Mucosa of rectum (tissue), 2 donors: ENCODE measurements at regions not wholly inside any gene's neighbourhood (a gene's known extent, or its start where the extent isn't known, plus 50 kb on each side); places are given as distances from the start of the nearest gene placed in this dataset.

Source experiments
- H3K27ac ChIP-seq, 2 donors: one replicate each; pipeline ENCODE4 v1.7.0; 2013; ENCODE audit warnings: inconsistent platforms in 2 of 2, low read depth in 2 of 2, low read length in 2 of 2
- H3K27me3 ChIP-seq, 2 donors: one replicate each; pipeline ENCODE4 v1.7.0; 2013; ENCODE audit warnings: low read length in 2 of 2; ENCODE audit not compliant: control insufficient read depth in 2 of 2, insufficient read depth in 2 of 2
- H3K36me3 ChIP-seq, 2 donors: one replicate each; pipeline ENCODE4 v1.7.0; 2013; ENCODE audit warnings: low read length in 2 of 2; ENCODE audit not compliant: control insufficient read depth in 2 of 2, insufficient read depth in 2 of 2
- H3K4me1 ChIP-seq, 2 donors: one replicate each; pipeline ENCODE4 v1.7.0; 2013; ENCODE audit warnings: low read length in 2 of 2, mild to moderate bottlenecking in 1 of 2; ENCODE audit not compliant: control insufficient read depth in 2 of 2, insufficient read depth in 2 of 2
- H3K4me3 ChIP-seq, 2 donors: one replicate each; pipeline ENCODE4 v1.7.0; 2013; ENCODE audit warnings: low read length in 2 of 2
- H3K9ac ChIP-seq, 2 donors: one replicate each; pipeline ENCODE4 v1.7.0; 2013; ENCODE audit warnings: low read length in 2 of 2, low read depth in 1 of 2, mild to moderate bottlenecking in 1 of 2
- H3K9me3 ChIP-seq, 2 donors: one replicate each; pipeline ENCODE4 v1.7.0; 2013; ENCODE audit warnings: low read length in 2 of 2; ENCODE audit not compliant: control insufficient read depth in 2 of 2
- donor health status: healthy.
- donor health status: Normal muscosa, but diverticular disease.

GRCh38 chr2:239466061-239466754, 65.4 kb upstream of the HDAC4 start:
- no peak overlapping the region for H3K4me3 ChIP-seq
- no peaks in the 10 kb centered on the region for H3K4me1 ChIP-seq
- no peaks in the 10 kb centered on the region for H3K36me3 ChIP-seq
- H3K9ac ChIP-seq, result no peak overlapping the region
- H3K27ac ChIP-seq, result peak overlapping the region; percentile 23 to 39
- no peaks in the 10 kb centered on the region for H3K9me3 ChIP-seq
- no peaks in the 10 kb centered on the region for H3K27me3 ChIP-seq

GRCh38 chr2:239465017-239466001, 64.5 kb upstream of the HDAC4 start:
- H3K9me3 ChIP-seq, result no peaks in the 10 kb centered on the region
- H3K27me3 ChIP-seq, result no peaks in the 10 kb centered on the region
- no peaks in the 10 kb centered on the region for H3K36me3 ChIP-seq
- H3K4me1 ChIP-seq, result no peaks in the 10 kb centered on the region
- H3K4me3 ChIP-seq, result no peak overlapping the region
- H3K9ac ChIP-seq, result no peak overlapping the region
- peak overlapping the region; percentile 39 to 43 for H3K27ac ChIP-seq

DNA sequence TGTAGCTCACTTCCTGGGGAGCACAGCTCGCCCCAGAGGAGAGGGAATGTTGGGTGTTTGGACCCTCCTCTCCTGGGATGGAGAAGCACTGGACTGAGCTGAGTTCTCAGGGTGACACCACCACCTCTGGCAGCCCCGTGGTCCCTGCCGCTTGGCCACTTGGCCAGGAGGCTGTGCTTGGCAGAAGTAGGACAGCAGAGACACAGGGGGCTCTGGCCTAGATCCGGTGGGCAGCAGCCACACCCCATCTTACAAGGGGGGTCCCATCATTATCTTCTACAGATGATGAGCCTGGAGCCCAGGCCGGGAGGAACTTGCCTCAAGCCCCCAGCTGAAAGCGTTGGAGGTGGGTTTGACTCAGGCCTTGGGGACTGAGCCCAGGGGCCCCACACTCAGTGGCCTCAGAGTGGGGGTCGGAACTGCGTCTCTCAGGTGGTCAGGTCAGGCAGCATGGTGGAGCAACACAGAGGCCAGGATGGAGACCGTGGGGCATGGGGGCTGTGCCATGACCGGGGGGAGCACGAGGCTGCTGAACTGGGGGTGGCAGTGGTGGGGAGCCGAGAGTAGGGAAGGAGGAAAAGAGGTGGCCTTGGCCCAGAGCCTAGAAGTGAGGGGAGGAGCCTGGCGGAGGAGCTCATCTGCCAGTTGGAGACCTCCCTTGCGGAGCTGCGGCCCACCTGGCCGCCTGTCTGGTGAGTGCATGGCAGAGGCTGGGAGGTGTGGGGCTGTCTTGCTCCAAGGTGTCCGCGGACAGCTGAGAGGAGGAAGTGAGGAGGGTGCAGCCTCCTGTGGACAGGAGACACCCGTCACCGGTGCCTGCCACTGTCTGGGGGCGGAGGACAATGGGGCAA, 63.6 kb upstream of the HDAC4 start:
- H3K27me3 ChIP-seq, result peaks cover 0 to 6% of the 10 kb centered on the region in 2 donors
- H3K36me3 ChIP-seq, result no peaks in the 10 kb centered on the region
- H3K27ac ChIP-seq, result peak overlapping the region in 1 of 2 donors; percentile 28
- no peaks in the 10 kb centered on the region for H3K9me3 ChIP-seq
- H3K9ac ChIP-seq, result no peak overlapping the region
- no peak overlapping the region for H3K4me3 ChIP-seq
- no peaks in the 10 kb centered on the region for H3K4me1 ChIP-seq

DNA sequence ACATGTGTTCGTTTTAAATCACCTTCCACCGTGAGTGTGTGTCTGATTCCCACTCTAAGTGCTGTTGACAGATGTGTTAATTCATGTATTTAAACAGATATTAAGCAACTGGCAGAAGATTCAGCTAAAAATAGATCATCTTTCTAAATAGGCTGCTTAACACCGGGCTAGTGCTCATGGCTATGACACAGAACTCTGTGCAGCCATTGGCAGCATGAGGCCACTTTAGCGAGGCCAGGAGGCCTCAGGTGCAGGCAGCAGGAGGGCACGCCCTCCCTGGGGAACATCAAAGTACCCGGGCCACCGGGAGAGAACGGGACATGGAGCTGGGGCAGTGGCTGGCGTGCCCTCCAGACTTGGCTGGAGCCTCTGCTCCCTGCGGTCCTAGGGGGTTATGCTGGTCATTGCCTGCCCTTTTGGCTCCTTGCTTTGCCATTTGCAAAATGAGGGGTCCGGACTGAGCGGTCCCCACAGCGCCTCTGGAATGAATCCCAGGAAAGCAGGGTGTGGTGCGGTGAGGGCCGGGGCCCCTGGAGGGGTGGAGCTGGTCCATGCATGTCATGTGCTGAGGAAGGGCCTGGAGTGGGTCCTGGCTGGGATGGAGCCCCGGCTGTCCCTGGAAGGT, 62.8 kb upstream of the HDAC4 start:
- H3K27me3 ChIP-seq, result peaks cover 0 to 6% of the 10 kb centered on the region in 2 donors
- no peaks in the 10 kb centered on the region for H3K4me1 ChIP-seq
- H3K27ac ChIP-seq, result no peak overlapping the region
- H3K36me3 ChIP-seq, result no peaks in the 10 kb centered on the region
- no peaks in the 10 kb centered on the region for H3K9me3 ChIP-seq
- H3K9ac ChIP-seq, result no peak overlapping the region
- no peak overlapping the region for H3K4me3 ChIP-seq

DNA sequence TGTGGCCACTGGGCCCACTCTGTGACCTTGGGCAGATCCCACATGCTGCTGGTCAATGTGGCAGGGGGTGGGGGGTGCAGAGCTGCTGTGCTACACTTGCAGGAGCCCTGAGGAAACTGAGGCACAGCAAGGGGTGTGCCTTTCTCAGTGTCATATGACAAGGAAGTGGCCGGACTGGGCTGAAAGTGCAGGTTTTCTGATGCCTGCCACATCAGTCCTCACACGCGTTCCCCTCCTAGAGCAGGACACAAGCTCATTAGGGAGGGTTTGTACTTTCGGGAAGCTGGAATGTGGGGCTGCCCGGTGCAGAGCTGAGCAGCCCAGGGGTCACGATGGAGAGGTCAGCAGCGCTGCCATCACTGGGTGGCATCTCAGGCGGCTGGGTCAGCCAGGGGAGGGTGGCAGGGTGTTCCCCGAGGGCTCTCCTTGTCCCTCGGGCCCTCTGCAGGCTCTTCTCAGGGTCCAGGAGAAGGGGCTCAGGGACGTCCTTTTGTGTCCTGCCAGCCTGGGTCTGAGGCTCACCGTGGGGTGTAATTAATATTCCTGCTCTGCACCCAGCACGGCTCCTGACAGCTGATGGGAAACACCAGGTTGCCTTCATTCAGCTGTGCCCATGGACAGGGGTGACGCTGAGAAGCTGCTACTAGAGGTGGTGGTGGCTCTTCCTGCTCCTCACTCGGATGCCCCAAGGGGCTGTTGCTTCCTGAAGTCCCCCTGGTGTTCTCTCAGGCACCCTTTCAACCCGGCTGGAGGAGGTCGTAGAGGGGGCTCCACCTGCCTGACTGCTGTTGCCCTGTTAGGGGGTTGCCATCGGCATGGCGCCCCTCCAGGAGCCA, 62.1 kb upstream of the HDAC4 start:
- no peak overlapping the region for H3K4me3 ChIP-seq
- no peaks in the 10 kb centered on the region for H3K9me3 ChIP-seq
- H3K27ac ChIP-seq, result no peak overlapping the region
- no peaks in the 10 kb centered on the region for H3K4me1 ChIP-seq
- H3K9ac ChIP-seq, result no peak overlapping the region
- H3K27me3 ChIP-seq, result peaks cover 0 to 6% of the 10 kb centered on the region in 2 donors
- H3K36me3 ChIP-seq, result no peaks in the 10 kb centered on the region

DNA sequence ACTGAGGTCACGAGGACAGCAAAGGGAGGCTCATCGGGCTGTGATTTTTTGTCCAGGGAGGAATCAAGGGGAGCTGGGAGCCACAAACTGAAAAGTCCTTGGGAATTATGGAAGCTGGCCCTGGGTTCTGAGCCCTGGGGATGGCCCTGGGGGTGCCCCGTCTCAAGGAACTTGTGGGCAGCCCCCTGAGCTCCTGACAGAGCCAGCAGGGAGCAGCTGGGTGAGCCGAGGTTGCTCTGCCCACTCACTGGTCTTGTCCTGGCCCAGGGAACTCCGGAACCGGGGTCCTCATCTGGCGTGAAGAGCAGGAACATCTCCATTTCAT, 61.3 kb upstream of the HDAC4 start:
- H3K36me3 ChIP-seq, result no peaks in the 10 kb centered on the region
- no peak overlapping the region for H3K9ac ChIP-seq
- peaks cover 0 to 8% of the 10 kb centered on the region in 2 donors for H3K27me3 ChIP-seq
- no peak overlapping the region for H3K27ac ChIP-seq
- no peaks in the 10 kb centered on the region for H3K4me1 ChIP-seq
- H3K4me3 ChIP-seq, result no peak overlapping the region
- no peaks in the 10 kb centered on the region for H3K9me3 ChIP-seq

DNA sequence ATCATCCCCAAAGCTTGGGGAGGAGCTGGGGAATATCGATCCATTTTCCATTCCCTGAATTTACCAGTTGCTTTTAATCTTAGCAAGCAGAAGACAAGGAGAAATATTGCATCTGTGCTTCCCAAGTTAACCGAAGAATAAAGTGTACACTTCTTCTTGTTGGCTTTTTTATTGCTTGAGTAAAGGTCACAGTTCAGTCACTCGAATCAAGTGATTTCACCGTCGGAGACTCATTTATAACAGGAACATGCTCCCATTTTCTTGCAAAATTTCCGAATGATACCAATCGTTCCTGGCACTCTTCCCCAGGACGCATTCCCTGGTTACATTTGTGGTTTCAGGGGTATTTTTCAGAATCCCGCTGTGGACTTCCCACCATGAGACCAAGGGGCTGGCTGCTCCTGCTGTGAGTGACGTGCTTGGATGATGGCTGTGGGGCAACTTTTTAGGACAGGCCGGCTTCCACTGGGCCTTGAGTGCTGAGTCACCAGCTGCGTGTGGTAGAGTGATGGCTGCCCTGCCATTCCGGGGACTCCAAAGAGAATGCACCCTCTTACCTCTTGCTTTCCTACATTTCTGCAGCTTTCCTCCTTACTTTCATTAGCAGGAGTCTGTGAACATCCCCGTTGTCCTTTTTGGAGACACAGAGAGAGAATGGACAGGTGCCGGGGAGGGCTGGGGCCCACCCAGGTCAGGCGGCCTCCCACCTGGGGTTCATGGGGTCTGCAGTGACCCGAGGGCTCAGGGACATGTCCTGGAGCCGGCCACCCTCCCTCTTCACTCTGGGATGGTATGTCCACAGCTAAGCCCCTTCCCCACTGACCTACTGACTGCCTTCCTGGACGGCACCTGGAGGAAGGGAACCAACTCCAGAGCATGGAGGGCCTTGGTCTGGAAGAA, 60.7 kb upstream of the HDAC4 start:
- H3K36me3 ChIP-seq, result no peaks in the 10 kb centered on the region
- no peak overlapping the region for H3K4me3 ChIP-seq
- no peak overlapping the region for H3K27ac ChIP-seq
- H3K9ac ChIP-seq, result no peak overlapping the region
- H3K27me3 ChIP-seq, result peaks cover 0 to 10% of the 10 kb centered on the region in 2 donors
- no peaks in the 10 kb centered on the region for H3K4me1 ChIP-seq
- no peaks in the 10 kb centered on the region for H3K9me3 ChIP-seq

DNA sequence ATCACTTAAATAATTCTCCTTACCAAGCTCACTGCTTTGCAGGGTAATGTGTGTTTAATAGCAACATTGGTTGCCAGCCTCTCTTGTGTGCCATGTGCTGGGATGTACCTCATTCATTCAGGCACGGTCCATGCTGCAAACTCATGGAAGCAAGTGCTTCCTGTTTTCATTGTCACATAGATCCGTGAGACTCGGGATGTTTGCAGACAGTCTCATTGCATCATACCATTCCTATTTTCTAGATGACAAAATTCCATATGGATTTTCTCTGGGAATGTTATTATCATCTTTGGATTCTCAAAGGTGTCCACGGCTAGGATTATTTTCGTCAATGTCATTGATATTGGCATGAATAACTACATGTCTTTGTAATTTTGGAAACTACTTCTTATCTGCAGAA, 60.0 kb upstream of the HDAC4 start:
- H3K9me3 ChIP-seq, result no peaks in the 10 kb centered on the region
- no peak overlapping the region for H3K9ac ChIP-seq

More for the DNA sequence above, 60.0 kb upstream of the HDAC4 start:
- H3K27me3 ChIP-seq, result peaks cover 0 to 10% of the 10 kb centered on the region in 2 donors
- no peak overlapping the region for H3K27ac ChIP-seq
- no peak overlapping the region for H3K4me3 ChIP-seq
- H3K36me3 ChIP-seq, result no peaks in the 10 kb centered on the region
- H3K4me1 ChIP-seq, result no peaks in the 10 kb centered on the region
